ENCODE measurements at regions not wholly inside any gene's neighbourhood (a gene's known extent, or its start where the extent isn't known, plus 50 kb on each side); places are given as distances from the start of the nearest gene placed in this dataset.

DNA sequence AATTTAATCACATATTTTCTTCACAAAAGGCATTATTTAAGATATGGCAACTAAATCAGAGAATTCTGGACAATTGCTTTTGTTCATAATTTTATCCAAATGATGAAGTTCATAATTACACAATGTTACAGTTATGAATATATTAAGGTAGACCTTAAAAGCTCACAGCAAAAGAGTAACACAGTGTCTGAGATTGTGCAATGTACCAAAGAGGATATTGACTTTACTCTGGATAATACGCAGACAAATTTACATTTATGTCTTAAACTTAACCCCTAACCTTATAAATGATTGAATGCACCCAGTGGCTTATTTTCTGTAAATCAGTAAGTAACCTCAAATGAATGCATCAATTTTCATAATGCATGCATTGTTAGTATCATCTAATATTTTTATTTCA is 216.2 kb upstream of the SAMSN1 start:
- TF ChIP-seq POLR2A (IDR thresholded peaks at IDR 0.05; ENCODE audit: low read depth, low read length) = no peak
- no peak for TF ChIP-seq POLR2AphosphoS5 (IDR thresholded peaks at IDR 0.05; ENCODE audit: low read depth, low read length)
- TF ChIP-seq TAF1 (IDR thresholded peaks at IDR 0.05; ENCODE audit: borderline replicate concordance, low read depth, low read length) = no peak
